Activated T-cell treated with anti-CD3 and anti-CD28 coated beads, Interleukin-2, amount 50 U/mL, for 1 hour (primary cell): ENCODE measurements at regions not wholly inside any gene's neighbourhood (a gene's known extent, or its start where the extent isn't known, plus 50 kb on each side); places are given as distances from the start of the nearest gene placed in this dataset.
"Not testable (repeated sequence)": the region's sequence is repeated elsewhere in the genome, so short reads cannot be mapped to it uniquely, and the experiment has no call there.

Experiments used
- DNase-seq: peaks from one replicate; pipeline ENCODE4 v3.0.0-alpha.2; 2020

- DNase-seq: no peak
Measured at GRCh38 chr6:112821476-112821875, 474.3 kb downstream of the RFPL4B start.

GRCh38 chr6:112822769-112823168 lies 475.6 kb downstream of the RFPL4B start:
- DNase-seq: no peak

- DNase-seq: no peak
Measured at GRCh38 chr6:112827793-112828192, 480.7 kb downstream of the RFPL4B start.

GRCh38 chr6:112831022-112831421 lies 483.9 kb downstream of the RFPL4B start:
- no peak for DNase-seq

GRCh38 chr6:112833581-112834131 lies 486.5 kb downstream of the RFPL4B start:
- no peak for DNase-seq

GRCh38 chr6:112835078-112835477 lies 487.9 kb downstream of the RFPL4B start:
- DNase-seq: no peak

- no peak for DNase-seq
Measured at GRCh38 chr6:112839525-112839961, 492.4 kb downstream of the RFPL4B start.

- DNase-seq: no peak
Measured at GRCh38 chr6:112841553-112842329, 494.6 kb downstream of the RFPL4B start.

- no peak for DNase-seq
Measured at GRCh38 chr6:112842330-112842685, 495.2 kb downstream of the RFPL4B start.

- DNase-seq: no peak
Measured at GRCh38 chr6:112846681-112847080, 499.6 kb downstream of the RFPL4B start.

GRCh38 chr6:112851146-112851545 lies 504.0 kb downstream of the RFPL4B start:
- no peak for DNase-seq

- DNase-seq: no peak
Measured at GRCh38 chr6:112853162-112853561, 506.0 kb downstream of the RFPL4B start.

- DNase-seq: no peak
Measured at GRCh38 chr6:112863753-112864152, 516.6 kb downstream of the RFPL4B start.

- DNase-seq: no peak
Measured at GRCh38 chr6:112865131-112865530, 518.0 kb downstream of the RFPL4B start.

GRCh38 chr6:112874881-112875280 lies 527.8 kb downstream of the RFPL4B start:
- no peak for DNase-seq

- DNase-seq: no peak
Measured at GRCh38 chr6:112877134-112878100, 530.3 kb downstream of the RFPL4B start.

GRCh38 chr6:112879920-112880413 lies 532.8 kb downstream of the RFPL4B start:
- no peak for DNase-seq

- DNase-seq: no peak
Measured at GRCh38 chr6:112881027-112881426, 533.9 kb downstream of the RFPL4B start.

GRCh38 chr6:112881828-112882780 lies 535.0 kb downstream of the RFPL4B start:
- no peak for DNase-seq

GRCh38 chr6:112883095-112883494 lies 536.0 kb downstream of the RFPL4B start:
- DNase-seq: no peak

GRCh38 chr6:112886415-112886814 lies 539.3 kb downstream of the RFPL4B start:
- DNase-seq: no peak

GRCh38 chr6:112887424-112887823 lies 540.3 kb downstream of the RFPL4B start:
- DNase-seq: not testable (repeated sequence)
